RWPE2 (cell line): ENCODE measurements at regions not wholly inside any gene's neighbourhood (a gene's known extent, or its start where the extent isn't known, plus 50 kb on each side); places are given as distances from the start of the nearest gene placed in this dataset.

Experiments
- ATAC-seq: fragments of 200-7000 bp; cut with Tn5 transposase; 3 replicates; pipeline ENCODE4 v1.9.1; 2021; ENCODE audit warnings: low read depth
- DNase-seq: peaks from one replicate; pipeline ENCODE4 v3.0.0-alpha.2; 2020; ENCODE audit warnings: low spot score
- H3K27ac ChIP-seq: fragments of 450-650 bp; 2 replicates; pipeline ENCODE4 v1.5.1; 2017; ENCODE audit warnings: mild to moderate bottlenecking; ENCODE audit not compliant: poor library complexity, severe bottlenecking
- H3K27me3 ChIP-seq: fragments of 250-450 bp; sonication (Bioruptor Pico); 2 replicates; pipeline ENCODE4 v1.5.1; 2021; ENCODE audit warnings: mild to moderate bottlenecking, moderate library complexity; ENCODE audit not compliant: insufficient read depth, poor library complexity, severe bottlenecking
- H3K36me3 ChIP-seq: fragments of 250-450 bp; sonication (Bioruptor Pico); 2 replicates; pipeline ENCODE4 v1.5.1; 2020; ENCODE audit warnings: low read depth, mild to moderate bottlenecking, moderate library complexity
- H3K4me1 ChIP-seq: fragments of 250-450 bp; sonication (Bioruptor Pico); 2 replicates; pipeline ENCODE4 v1.5.1; 2021; ENCODE audit warnings: mild to moderate bottlenecking, moderate library complexity; ENCODE audit not compliant: insufficient read depth, poor library complexity, severe bottlenecking
- H3K4me3 ChIP-seq: fragments of 250-450 bp; sonication (Bioruptor Pico); 2 replicates; pipeline ENCODE4 v1.5.1; 2021; ENCODE audit warnings: mild to moderate bottlenecking, moderate library complexity; ENCODE audit not compliant: severe bottlenecking
- H3K9me3 ChIP-seq: fragments of 250-450 bp; sonication (Bioruptor Pico); 2 replicates; pipeline ENCODE4 v1.5.1; 2021; ENCODE audit warnings: mild to moderate bottlenecking, moderate library complexity; ENCODE audit not compliant: severe bottlenecking
- TF ChIP-seq, protein P1 (sequence below): fragments of 450-650 bp; IDR thresholded peaks from one replicate; pipeline ENCODE4 v1.5.1; 2017; ENCODE audit warnings: mild to moderate bottlenecking, moderate library complexity; ENCODE audit not compliant: poor library complexity, severe bottlenecking

DNA sequence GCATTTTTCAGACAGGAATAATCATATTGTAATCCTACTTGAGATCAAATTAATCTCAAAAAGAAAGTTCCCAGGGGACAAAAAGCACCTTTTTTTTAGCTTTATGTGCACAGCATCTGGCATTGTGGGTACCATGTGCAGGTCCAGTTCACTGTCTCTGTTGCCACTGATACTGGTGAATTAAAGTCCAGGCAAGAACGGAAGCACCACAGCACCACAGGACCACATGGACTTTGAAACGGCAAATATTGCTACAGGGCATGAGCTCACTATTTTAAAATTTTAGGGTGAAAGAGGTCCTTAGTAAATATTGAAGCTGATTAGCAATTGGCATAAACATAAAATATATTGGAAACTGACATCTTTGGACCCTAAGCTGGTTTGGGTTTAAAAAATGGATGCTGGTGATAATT is 709.0 kb downstream of the EPM2A start:
- Histone ChIP-seq H3K27me3 (no peaks in the 10 kb centered on the region), H3K27ac (no peak overlapping the region), H3K36me3 (no peaks in the 10 kb centered on the region), H3K9me3 (no peaks in the 10 kb centered on the region), H3K4me3 (no peak overlapping the region), H3K4me1 (no peaks in the 10 kb centered on the region)
- TF ChIP-seq, protein P1, sequence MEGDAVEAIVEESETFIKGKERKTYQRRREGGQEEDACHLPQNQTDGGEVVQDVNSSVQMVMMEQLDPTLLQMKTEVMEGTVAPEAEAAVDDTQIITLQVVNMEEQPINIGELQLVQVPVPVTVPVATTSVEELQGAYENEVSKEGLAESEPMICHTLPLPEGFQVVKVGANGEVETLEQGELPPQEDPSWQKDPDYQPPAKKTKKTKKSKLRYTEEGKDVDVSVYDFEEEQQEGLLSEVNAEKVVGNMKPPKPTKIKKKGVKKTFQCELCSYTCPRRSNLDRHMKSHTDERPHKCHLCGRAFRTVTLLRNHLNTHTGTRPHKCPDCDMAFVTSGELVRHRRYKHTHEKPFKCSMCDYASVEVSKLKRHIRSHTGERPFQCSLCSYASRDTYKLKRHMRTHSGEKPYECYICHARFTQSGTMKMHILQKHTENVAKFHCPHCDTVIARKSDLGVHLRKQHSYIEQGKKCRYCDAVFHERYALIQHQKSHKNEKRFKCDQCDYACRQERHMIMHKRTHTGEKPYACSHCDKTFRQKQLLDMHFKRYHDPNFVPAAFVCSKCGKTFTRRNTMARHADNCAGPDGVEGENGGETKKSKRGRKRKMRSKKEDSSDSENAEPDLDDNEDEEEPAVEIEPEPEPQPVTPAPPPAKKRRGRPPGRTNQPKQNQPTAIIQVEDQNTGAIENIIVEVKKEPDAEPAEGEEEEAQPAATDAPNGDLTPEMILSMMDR: no peak
- ATAC-seq (no peak), DNase-seq (no peak)

GRCh38 chr6:145028144-145028818 is 707.0 kb downstream of the EPM2A start:
- no peak for DNase-seq
- H3K9me3 ChIP-seq: no peaks in the 10 kb centered on the region
- TF ChIP-seq, protein P1: peak; percentile 80
- no peaks in the 10 kb centered on the region for H3K36me3 ChIP-seq
- H3K27me3 ChIP-seq: no peaks in the 10 kb centered on the region
- no peak overlapping the region for H3K27ac ChIP-seq
- ATAC-seq: peak; percentile 84
- H3K4me1 ChIP-seq: no peaks in the 10 kb centered on the region
- no peak overlapping the region for H3K4me3 ChIP-seq

DNA sequence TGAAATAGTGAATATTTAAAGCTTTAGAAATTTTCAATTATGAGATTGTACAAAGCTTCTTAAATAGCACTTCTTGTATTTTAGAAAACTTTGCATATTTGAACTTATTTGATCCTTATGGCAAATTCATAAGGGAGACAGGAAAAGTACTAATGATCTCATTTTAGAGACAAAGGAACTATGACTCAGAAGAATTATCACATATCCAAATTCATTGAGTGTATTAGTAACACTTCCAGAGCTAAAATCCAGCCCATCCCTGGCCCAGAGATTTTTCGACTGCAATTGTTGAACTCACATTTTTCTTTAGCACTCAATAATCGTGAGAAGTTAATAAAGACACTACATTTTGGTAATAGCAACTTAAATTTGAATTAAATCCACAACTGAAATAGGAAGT is 704.3 kb downstream of the EPM2A start:
- Histone ChIP-seq H3K9me3 (no peaks in the 10 kb centered on the region), H3K36me3 (no peaks in the 10 kb centered on the region), H3K4me1 (no peaks in the 10 kb centered on the region), H3K4me3 (no peak overlapping the region), H3K27me3 (no peaks in the 10 kb centered on the region), H3K27ac (no peak overlapping the region)
- DNase-seq (no peak), ATAC-seq (no peak)
- TF ChIP-seq, protein P1: no peak

DNA sequence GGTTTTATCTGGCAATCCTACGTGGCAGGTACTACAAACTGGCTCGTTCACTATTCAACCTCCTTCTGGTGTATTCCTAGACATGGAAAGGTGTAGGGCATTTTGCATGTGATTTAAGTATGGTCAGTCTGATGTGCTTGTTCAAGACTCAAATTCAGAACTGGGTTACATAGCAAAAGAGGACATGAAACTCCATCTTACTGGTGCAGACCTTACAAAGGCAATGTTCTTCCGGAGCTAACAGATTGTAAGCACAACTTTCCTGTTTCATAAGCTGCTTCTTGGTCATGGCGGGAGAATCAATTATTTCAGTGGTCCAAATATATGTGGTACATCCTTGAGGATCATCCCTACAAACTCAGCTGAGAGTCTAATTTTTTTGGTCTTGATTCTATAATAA is 703.4 kb downstream of the EPM2A start:
- no peak overlapping the region for H3K4me3 ChIP-seq
- no peaks in the 10 kb centered on the region for H3K4me1 ChIP-seq
- TF ChIP-seq, protein P1: no peak
- H3K27me3 ChIP-seq: no peaks in the 10 kb centered on the region
- no peak for ATAC-seq
- no peaks in the 10 kb centered on the region for H3K9me3 ChIP-seq
- H3K27ac ChIP-seq: no peak overlapping the region
- no peaks in the 10 kb centered on the region for H3K36me3 ChIP-seq
- no peak for DNase-seq

DNA sequence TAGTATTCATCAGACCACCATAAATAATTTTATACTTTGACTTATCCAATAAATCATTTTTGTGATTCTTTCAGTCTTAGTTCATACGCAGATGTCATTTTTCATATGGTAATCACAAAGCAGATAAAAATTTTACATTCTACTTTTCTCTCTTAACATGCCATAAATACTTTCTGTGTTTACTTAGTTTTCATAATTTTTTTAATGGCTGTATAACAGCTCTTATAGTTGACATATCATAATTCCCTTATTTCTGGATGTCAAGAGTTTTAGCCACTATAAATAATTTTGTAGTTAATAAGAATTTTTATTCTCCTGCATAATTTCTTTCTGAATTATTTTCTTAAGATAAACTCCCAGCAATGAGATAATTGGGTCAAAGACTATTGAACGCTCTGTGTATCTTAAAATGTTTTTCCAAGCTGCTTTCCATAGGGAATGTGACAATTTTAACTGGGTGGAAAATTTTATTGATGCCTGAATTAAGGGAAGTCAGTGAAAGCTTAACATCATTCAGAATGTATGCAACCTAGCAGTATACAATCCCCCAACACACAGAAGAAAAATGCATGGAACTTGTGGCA is 702.7 kb downstream of the EPM2A start:
- no peak for DNase-seq
- no peaks in the 10 kb centered on the region for H3K9me3 ChIP-seq

More for the DNA sequence above, 702.7 kb downstream of the EPM2A start:
- H3K4me1 ChIP-seq: no peaks in the 10 kb centered on the region
- H3K4me3 ChIP-seq: no peak overlapping the region
- no peaks in the 10 kb centered on the region for H3K27me3 ChIP-seq
- H3K27ac ChIP-seq: no peak overlapping the region
- ATAC-seq: no peak
- TF ChIP-seq, protein P1: no peak
- H3K36me3 ChIP-seq: no peaks in the 10 kb centered on the region
